ENCODE measurements at regions not wholly inside any gene's neighbourhood (a gene's known extent, or its start where the extent isn't known, plus 50 kb on each side); places are given as distances from the start of the nearest gene placed in this dataset.

GRCh38 chr1:30263888-30264671 is 459.3 kb downstream of the MATN1 start:
- no peak for DNase-seq (ENCODE audit: extremely low read depth, low read depth)

- DNase-seq (ENCODE audit: extremely low read depth, low read depth): no peak
Observed at GRCh38 chr1:30263405-30263804, 460.0 kb downstream of the MATN1 start.

- DNase-seq (ENCODE audit: extremely low read depth, low read depth): no peak
Observed at GRCh38 chr1:30262158-30262557, 461.2 kb downstream of the MATN1 start.

- DNase-seq (ENCODE audit: extremely low read depth, low read depth): no peak
Observed at GRCh38 chr1:30260318-30260717, 463.1 kb downstream of the MATN1 start.

GRCh38 chr1:30259631-30260030 is 463.8 kb downstream of the MATN1 start:
- DNase-seq (ENCODE audit: extremely low read depth, low read depth): no peak

- no peak for DNase-seq (ENCODE audit: extremely low read depth, low read depth)
Observed at GRCh38 chr1:30258876-30259275, 464.5 kb downstream of the MATN1 start.

DNA sequence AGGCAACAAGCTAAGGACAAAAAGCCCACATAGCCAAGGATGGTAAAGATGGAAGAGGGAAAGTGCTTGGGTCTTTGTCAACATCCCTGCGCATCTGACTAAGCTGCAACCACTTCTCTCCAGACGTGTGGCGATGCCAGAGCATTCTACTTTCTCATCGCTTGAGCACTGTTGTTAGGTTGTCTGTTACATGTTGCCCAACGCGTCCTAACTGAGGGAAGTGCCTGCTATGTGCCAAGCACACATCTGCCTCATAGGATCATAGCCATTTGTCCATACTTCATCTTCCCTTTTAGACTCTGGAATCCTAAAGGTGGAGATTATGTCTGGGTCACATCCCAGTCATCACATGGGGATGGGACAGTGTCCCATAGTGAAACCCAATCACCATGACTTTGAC is 464.9 kb downstream of the MATN1 start:
- DNase-seq (ENCODE audit: extremely low read depth, low read depth): no peak

- DNase-seq (ENCODE audit: extremely low read depth, low read depth): no peak
Observed at GRCh38 chr1:30257742-30258380, 465.5 kb downstream of the MATN1 start.

DNA sequence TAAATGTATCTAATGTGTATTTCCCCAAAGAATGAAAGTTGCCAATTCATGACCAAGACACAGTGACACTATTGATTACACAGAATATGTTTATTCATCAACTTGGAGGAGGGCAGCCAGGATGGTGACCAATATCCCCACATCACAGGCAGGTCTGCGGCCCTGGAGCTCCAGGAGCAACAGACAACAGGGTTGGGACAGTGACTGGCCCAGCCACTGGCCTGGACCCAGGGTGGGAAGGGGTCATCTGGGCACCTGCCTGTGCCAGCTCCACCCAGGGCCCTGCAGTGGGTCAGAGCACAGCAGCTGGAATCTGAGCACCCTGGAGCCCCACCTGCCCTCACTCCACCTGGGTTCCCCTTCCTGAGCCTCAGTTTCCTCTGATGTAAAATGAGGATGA is 466.1 kb downstream of the MATN1 start:
- DNase-seq (ENCODE audit: extremely low read depth, low read depth): no peak

- DNase-seq (ENCODE audit: extremely low read depth, low read depth): no peak
Observed at GRCh38 chr1:30256911-30257310, 466.5 kb downstream of the MATN1 start.

GRCh38 chr1:30255111-30255724 is 468.2 kb downstream of the MATN1 start:
- DNase-seq (ENCODE audit: extremely low read depth, low read depth): no peak

GRCh38 chr1:30253807-30254440 is 469.5 kb downstream of the MATN1 start:
- DNase-seq (ENCODE audit: extremely low read depth, low read depth): no peak

- DNase-seq (ENCODE audit: extremely low read depth, low read depth): no peak
Observed at GRCh38 chr1:30253361-30253760, 470.0 kb downstream of the MATN1 start.

- DNase-seq (ENCODE audit: extremely low read depth, low read depth): no peak
Observed at GRCh38 chr1:30250984-30251850, 472.2 kb downstream of the MATN1 start.

- DNase-seq (ENCODE audit: extremely low read depth, low read depth): no peak
Observed at GRCh38 chr1:30250338-30250983, 472.9 kb downstream of the MATN1 start.

GRCh38 chr1:30249446-30250337 is 473.7 kb downstream of the MATN1 start:
- DNase-seq (ENCODE audit: extremely low read depth, low read depth): no peak

- no peak for DNase-seq (ENCODE audit: extremely low read depth, low read depth)
Observed at GRCh38 chr1:30248774-30249173, 474.6 kb downstream of the MATN1 start.

DNA sequence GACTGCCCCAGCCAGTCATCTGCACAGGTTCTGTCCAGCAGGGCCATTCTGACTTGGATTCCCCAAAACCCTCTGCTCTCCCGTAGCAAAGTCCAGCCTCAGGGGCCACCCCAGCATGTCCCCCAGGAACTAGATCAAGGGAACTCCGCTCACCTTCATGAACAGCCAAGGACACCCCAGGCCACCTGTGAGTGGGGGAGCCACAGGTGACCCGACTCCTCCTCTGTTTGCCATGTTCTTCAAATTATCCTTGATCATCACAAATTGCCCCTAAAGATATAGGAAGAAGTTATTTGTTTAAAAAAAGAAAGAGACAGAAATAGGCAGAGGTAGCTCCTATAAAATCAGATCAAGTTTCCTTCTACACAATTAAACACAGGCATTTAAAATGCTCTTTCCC is 475.0 kb downstream of the MATN1 start:
- DNase-seq (ENCODE audit: extremely low read depth, low read depth): no peak

GRCh38 chr1:30244801-30245200 is 478.6 kb downstream of the MATN1 start:
- no peak for DNase-seq (ENCODE audit: extremely low read depth, low read depth)

Measured in NCI-H460 (cell line).